PC-3 (cell line): ENCODE measurements at regions not wholly inside any gene's neighbourhood (a gene's known extent, or its start where the extent isn't known, plus 50 kb on each side); places are given as distances from the start of the nearest gene placed in this dataset.
"Not testable (repeated sequence)": the region's sequence is repeated elsewhere in the genome, so short reads cannot be mapped to it uniquely, and the experiment has no call there.

Experiments
- ATAC-seq: fragments of 200-7000 bp; cut with Tn5 transposase; 2 replicates; pipeline ENCODE4 v1.9.1; 2020; ENCODE audit warnings: mild to moderate bottlenecking, moderate library complexity
- BruUV-seq: library from RNA; stranded (reverse); fragments of 400-500 nt; replicated peaks from 2 replicates; lab custom pipeline; 2021; lab: Mats Ljungman, UMichigan
- CTCF ChIA-PET: fragments of 300-600 bp; sonication (Branson Sonifier 250); formaldehyde crosslinking; loops from one replicate; lab custom pipeline; 2022; ENCODE audit warnings: antibody characterized with exemption; lab: Charles Lee
- POLR2A ChIA-PET: fragments of 300-600 bp; sonication (Branson Sonifier 250); formaldehyde crosslinking; loops from one replicate; lab custom pipeline; 2022; ENCODE audit warnings: antibody characterized with exemption; ENCODE audit not compliant: unreplicated experiment; lab: Charles Lee
- DNase-seq: peaks from one replicate; pipeline ENCODE4 v3.0.0-alpha.2; 2015
- H2AFZ ChIP-seq: fragments of 300-600 bp; sonication (generic); 2 replicates; pipeline ENCODE4 v1.6.0; 2016; ENCODE audit warnings: antibody characterized with exemption, low read length
- H3F3A ChIP-seq: fragments of 300-600 bp; sonication (generic); one replicate; pipeline ENCODE4 v1.6.0; 2017; ENCODE audit warnings: antibody characterized with exemption, low read length, control low read depth, mild to moderate bottlenecking; ENCODE audit not compliant: unreplicated experiment
- H3K27ac ChIP-seq: fragments of 300-600 bp; sonication (generic); 2 replicates; pipeline ENCODE4 v1.5.1; 2016; ENCODE audit warnings: mild to moderate bottlenecking, low read length
- H3K27me3 ChIP-seq: fragments of 300-600 bp; sonication (generic); 2 replicates; pipeline ENCODE4 v1.6.1; 2016; ENCODE audit warnings: low read length, mixed read lengths
- H3K36me3 ChIP-seq: fragments of 300-600 bp; sonication (generic); 2 replicates; pipeline ENCODE4 v1.6.1; 2016; ENCODE audit warnings: low read depth, mixed run types, low read length, mixed read lengths
- H3K4me1 ChIP-seq: fragments of 300-600 bp; sonication (generic); 2 replicates; pipeline ENCODE4 v1.5.1; 2016; ENCODE audit warnings: low read length; ENCODE audit not compliant: insufficient read depth
- H3K4me2 ChIP-seq: fragments of 300-600 bp; sonication (generic); 2 replicates; pipeline ENCODE4 v1.6.0; 2016; ENCODE audit warnings: low read length
- H3K4me3 ChIP-seq: fragments of 300-600 bp; sonication (generic); 2 replicates; pipeline ENCODE4 v1.5.1; 2016; ENCODE audit warnings: mild to moderate bottlenecking, low read length, mixed read lengths
- H3K79me2 ChIP-seq: fragments of 300-600 bp; sonication (generic); 2 replicates; pipeline ENCODE4 v1.6.1; 2017; ENCODE audit warnings: low read length, mixed read lengths
- H3K9ac ChIP-seq: fragments of 300-600 bp; sonication (generic); 2 replicates; pipeline ENCODE4 v1.6.0; 2016; ENCODE audit warnings: mild to moderate bottlenecking, low read length
- H3K9me2 ChIP-seq: fragments of 300-600 bp; sonication (generic); replicated peaks from 2 replicates; pipeline ENCODE4 v1.6.1; 2016; ENCODE audit warnings: mixed run types, low read length, mixed read lengths
- H3K9me3 ChIP-seq: fragments of 300-600 bp; sonication (generic); 2 replicates; pipeline ENCODE4 v1.6.1; 2016; ENCODE audit warnings: low read length, mixed read lengths
- H4K20me1 ChIP-seq: fragments of 300-600 bp; sonication (generic); 2 replicates; pipeline ENCODE4 v1.6.1; 2016; ENCODE audit warnings: low read length, mixed read lengths
- intact Hi-C: fragments of 100-400 bp; cut with micrococcal nuclease; formaldehyde crosslinking; loops from 2 replicates; pipeline ENCODE4 v1.9.0; 2023

- CTCF ChIA-PET: not testable (repeated sequence)
These were observed 201.0 kb downstream of the POTED start for GRCh38 chr21:13810559-13810958.

DNA sequence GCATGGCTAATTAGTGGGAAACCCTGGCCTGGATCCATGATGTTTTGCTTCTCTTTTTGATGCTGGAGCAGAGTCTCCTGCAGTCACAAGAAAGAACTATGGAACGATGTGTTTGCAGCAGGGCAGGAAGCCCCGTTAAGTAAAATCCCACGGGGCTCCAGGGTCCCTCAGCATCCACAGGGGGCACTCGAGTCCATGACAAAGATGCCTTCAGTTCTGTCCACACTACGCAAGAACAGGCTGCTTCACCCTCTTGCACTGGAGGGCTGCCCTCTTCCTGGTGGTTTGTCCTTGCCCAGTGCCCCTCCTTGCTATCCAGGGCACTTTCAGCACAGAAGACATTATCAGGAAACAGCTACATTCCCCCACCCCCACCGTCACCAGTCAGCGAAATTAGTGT, 196.9 kb downstream of the POTED start:
- H3K9me3 ChIP-seq, CTCF ChIA-PET, intact Hi-C loops, ATAC-seq, H3K9ac ChIP-seq, H3K4me3 ChIP-seq, H3K79me2 ChIP-seq, H3K4me2 ChIP-seq, H2AFZ ChIP-seq, BruUV-seq, H4K20me1 ChIP-seq, H3K27ac ChIP-seq, H3K27me3 ChIP-seq, H3F3A ChIP-seq, H3K9me2 ChIP-seq, DNase-seq, H3K4me1 ChIP-seq, H3K36me3 ChIP-seq: not testable (repeated sequence)
- POLR2A ChIA-PET: interaction anchor here (0.6 kb wide), 1 partner anchor 497 kb away, joined by 15 read pairs; no protein-coding TSS in a partner anchor

More at GRCh38 chr21:13810559-13810958, 201.0 kb downstream of the POTED start:
- BruUV-seq, POLR2A ChIA-PET, H3K9me2 ChIP-seq, H3K27me3 ChIP-seq, H3F3A ChIP-seq, H3K79me2 ChIP-seq, ATAC-seq, intact Hi-C loops, DNase-seq, H3K9me3 ChIP-seq, H3K4me1 ChIP-seq, H3K4me2 ChIP-seq, H3K36me3 ChIP-seq, H3K9ac ChIP-seq, H4K20me1 ChIP-seq, H3K4me3 ChIP-seq, H3K27ac ChIP-seq, H2AFZ ChIP-seq: not testable (repeated sequence)

- POLR2A ChIA-PET, H2AFZ ChIP-seq, H3K4me2 ChIP-seq, BruUV-seq, H4K20me1 ChIP-seq, H3F3A ChIP-seq, H3K27me3 ChIP-seq, H3K4me3 ChIP-seq, H3K27ac ChIP-seq, H3K79me2 ChIP-seq, H3K9me3 ChIP-seq, H3K9me2 ChIP-seq, ATAC-seq, H3K9ac ChIP-seq, CTCF ChIA-PET, H3K36me3 ChIP-seq, DNase-seq, H3K4me1 ChIP-seq, intact Hi-C loops: not testable (repeated sequence)
These were observed 193.2 kb downstream of the POTED start for GRCh38 chr21:13802757-13803156.
